ENCODE measurements at regions not wholly inside any gene's neighbourhood (a gene's known extent, or its start where the extent isn't known, plus 50 kb on each side); places are given as distances from the start of the nearest gene placed in this dataset.
A peak's percentile ranks its signal among the peaks of the same experiment; 100 is the strongest.

DNA sequence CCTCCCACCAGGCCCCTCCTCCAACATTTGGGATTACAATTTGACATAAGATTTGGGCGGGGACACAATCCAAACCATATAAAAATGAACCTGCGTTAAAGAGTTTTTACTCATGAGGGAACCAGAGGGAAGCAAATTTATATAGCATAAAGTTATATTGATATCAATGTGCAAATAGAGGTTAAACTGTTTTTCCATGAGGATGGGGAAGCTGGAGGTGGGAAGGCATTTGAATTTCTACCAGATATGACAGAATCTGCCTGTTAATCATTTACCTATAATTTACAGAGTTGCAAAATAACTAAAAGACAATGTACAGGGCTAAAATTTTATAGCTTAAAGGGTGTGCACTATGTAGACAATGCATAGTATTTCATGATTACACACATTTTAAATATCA lies 322.0 kb upstream of the FKBP1C start:
- H3K36me3 Mint-ChIP-seq, result peaks cover 14% of the 10 kb centered on the region
- CTCF ChIA-PET, result no interaction called here
- ATAC-seq (no peak), DNase-seq (ENCODE audit: low spot score) (no peak)
- H3K9me3 Mint-ChIP-seq, result peaks cover 33% of the 10 kb centered on the region
- no peak for TF ChIP-seq ZNF281 (CRISPR knock-in tag; IDR thresholded peaks at IDR 0.05)
- TF ChIP-seq HMGA2 (CRISPR knock-in tag; IDR thresholded peaks at IDR 0.05), result no peak
- no peak for TF ChIP-seq EMX1 (CRISPR knock-in tag; IDR thresholded peaks at IDR 0.05)
- no peak for TF ChIP-seq ZNF317 (CRISPR knock-in tag; IDR thresholded peaks at IDR 0.05; ENCODE audit: borderline replicate concordance, low read depth)
- TF ChIP-seq JUN (CRISPR knock-in tag; IDR thresholded peaks at IDR 0.05), result no peak
- no peak overlapping the region for H3K4me3 Mint-ChIP-seq
- no peak overlapping the region for H3K27ac Mint-ChIP-seq
- no peaks in the 10 kb centered on the region for H3K4me1 Mint-ChIP-seq
- POLR2A ChIA-PET, result no interaction called here
- H3K27me3 Mint-ChIP-seq (ENCODE audit: low read depth), result peaks cover 3% of the 10 kb centered on the region; the same call in 1 of the 2 replicates

DNA sequence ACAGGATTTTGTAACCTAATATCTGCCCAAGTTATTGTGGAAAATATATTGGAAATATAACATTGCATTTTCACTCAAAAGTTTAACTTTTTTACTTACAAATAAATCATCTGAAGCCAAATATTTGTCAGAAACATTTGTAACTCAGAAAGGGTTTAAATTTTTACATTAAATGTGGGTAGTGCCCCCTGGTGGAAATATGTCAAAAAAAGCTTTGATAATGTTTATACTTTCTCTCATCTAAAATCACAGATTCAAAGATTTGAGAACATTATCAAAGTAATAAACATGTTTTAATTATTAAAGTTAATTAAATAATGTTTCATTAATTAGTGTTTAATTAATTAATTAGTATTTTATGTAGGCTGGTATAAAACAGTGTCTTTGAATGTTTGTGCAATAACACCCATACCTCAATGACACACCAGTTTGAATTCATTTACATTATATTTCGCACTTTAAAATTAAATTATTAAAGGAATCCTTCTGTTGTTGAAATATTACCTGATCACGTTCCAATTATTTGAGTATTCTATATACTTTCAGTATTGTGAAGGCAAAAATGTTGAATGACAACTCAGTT lies 320.1 kb upstream of the FKBP1C start:
- Mint-ChIP-seq H3K36me3 (peaks cover 14% of the 10 kb centered on the region), H3K9me3 (peaks cover 42% of the 10 kb centered on the region), H3K27me3 (ENCODE audit: low read depth) (peaks cover 3% of the 10 kb centered on the region; the same call in 1 of the 2 replicates), H3K4me3 (no peak overlapping the region), H3K27ac (no peak overlapping the region), H3K4me1 (no peaks in the 10 kb centered on the region)
- no peak for TF ChIP-seq NFE2L1 (CRISPR knock-in tag; IDR thresholded peaks at IDR 0.05)
- TF ChIP-seq, protein P1, sequence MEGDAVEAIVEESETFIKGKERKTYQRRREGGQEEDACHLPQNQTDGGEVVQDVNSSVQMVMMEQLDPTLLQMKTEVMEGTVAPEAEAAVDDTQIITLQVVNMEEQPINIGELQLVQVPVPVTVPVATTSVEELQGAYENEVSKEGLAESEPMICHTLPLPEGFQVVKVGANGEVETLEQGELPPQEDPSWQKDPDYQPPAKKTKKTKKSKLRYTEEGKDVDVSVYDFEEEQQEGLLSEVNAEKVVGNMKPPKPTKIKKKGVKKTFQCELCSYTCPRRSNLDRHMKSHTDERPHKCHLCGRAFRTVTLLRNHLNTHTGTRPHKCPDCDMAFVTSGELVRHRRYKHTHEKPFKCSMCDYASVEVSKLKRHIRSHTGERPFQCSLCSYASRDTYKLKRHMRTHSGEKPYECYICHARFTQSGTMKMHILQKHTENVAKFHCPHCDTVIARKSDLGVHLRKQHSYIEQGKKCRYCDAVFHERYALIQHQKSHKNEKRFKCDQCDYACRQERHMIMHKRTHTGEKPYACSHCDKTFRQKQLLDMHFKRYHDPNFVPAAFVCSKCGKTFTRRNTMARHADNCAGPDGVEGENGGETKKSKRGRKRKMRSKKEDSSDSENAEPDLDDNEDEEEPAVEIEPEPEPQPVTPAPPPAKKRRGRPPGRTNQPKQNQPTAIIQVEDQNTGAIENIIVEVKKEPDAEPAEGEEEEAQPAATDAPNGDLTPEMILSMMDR (IDR thresholded peaks at IDR 0.05), result 0 out of 2 replicates have a peak, but pooled peaks have one; percentile 24
- TF ChIP-seq HMGA2 (CRISPR knock-in tag; IDR thresholded peaks at IDR 0.05), result peak; percentile 86
- ChIA-PET CTCF (no interaction called here), POLR2A (no interaction called here)
- no peak for DNase-seq (ENCODE audit: low spot score)
- ATAC-seq, result no peak

GRCh38 chr6:62894114-62894513 lies 317.2 kb upstream of the FKBP1C start:
- DNase-seq (ENCODE audit: low spot score), result no peak
- ChIA-PET CTCF (interaction anchor here (1.0 kb wide), 1 partner anchor 187 kb away, joined by 3 read pairs; no protein-coding TSS in a partner anchor), POLR2A (no interaction called here)
- no peaks in the 10 kb centered on the region for H3K4me1 Mint-ChIP-seq
- no peak overlapping the region for H3K27ac Mint-ChIP-seq
- no peak for ATAC-seq
- peaks cover 26% of the 10 kb centered on the region for H3K9me3 Mint-ChIP-seq
- H3K4me3 Mint-ChIP-seq, result no peak overlapping the region
- H3K36me3 Mint-ChIP-seq, result peaks cover 6% of the 10 kb centered on the region; the same call in 1 of the 2 replicates
- peaks cover 3% of the 10 kb centered on the region; the same call in 1 of the 2 replicates for H3K27me3 Mint-ChIP-seq (ENCODE audit: low read depth)
- TF ChIP-seq, protein P2, sequence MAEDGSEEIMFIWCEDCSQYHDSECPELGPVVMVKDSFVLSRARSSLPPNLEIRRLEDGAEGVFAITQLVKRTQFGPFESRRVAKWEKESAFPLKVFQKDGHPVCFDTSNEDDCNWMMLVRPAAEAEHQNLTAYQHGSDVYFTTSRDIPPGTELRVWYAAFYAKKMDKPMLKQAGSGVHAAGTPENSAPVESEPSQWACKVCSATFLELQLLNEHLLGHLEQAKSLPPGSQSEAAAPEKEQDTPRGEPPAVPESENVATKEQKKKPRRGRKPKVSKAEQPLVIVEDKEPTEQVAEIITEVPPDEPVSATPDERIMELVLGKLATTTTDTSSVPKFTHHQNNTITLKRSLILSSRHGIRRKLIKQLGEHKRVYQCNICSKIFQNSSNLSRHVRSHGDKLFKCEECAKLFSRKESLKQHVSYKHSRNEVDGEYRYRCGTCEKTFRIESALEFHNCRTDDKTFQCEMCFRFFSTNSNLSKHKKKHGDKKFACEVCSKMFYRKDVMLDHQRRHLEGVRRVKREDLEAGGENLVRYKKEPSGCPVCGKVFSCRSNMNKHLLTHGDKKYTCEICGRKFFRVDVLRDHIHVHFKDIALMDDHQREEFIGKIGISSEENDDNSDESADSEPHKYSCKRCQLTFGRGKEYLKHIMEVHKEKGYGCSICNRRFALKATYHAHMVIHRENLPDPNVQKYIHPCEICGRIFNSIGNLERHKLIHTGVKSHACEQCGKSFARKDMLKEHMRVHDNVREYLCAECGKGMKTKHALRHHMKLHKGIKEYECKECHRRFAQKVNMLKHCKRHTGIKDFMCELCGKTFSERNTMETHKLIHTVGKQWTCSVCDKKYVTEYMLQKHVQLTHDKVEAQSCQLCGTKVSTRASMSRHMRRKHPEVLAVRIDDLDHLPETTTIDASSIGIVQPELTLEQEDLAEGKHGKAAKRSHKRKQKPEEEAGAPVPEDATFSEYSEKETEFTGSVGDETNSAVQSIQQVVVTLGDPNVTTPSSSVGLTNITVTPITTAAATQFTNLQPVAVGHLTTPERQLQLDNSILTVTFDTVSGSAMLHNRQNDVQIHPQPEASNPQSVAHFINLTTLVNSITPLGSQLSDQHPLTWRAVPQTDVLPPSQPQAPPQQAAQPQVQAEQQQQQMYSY (CRISPR knock-in tag; IDR thresholded peaks at IDR 0.05), result no peak
- TF ChIP-seq ZNF512 (CRISPR knock-in tag; IDR thresholded peaks at IDR 0.05; ENCODE audit: borderline replicate concordance) (no peak), NFE2L1 (CRISPR knock-in tag; IDR thresholded peaks at IDR 0.05) (no peak), FOXK1 (CRISPR knock-in tag; IDR thresholded peaks at IDR 0.05) (no peak), RELA (CRISPR knock-in tag; IDR thresholded peaks at IDR 0.05; ENCODE audit: borderline replicate concordance) (no peak), STAT6 (CRISPR knock-in tag; conservative IDR thresholded peaks at IDR 0.05; ENCODE audit: low read depth) (no peak), ZNF416 (CRISPR knock-in tag; IDR thresholded peaks at IDR 0.05) (no peak)
- TF ChIP-seq, protein P3, sequence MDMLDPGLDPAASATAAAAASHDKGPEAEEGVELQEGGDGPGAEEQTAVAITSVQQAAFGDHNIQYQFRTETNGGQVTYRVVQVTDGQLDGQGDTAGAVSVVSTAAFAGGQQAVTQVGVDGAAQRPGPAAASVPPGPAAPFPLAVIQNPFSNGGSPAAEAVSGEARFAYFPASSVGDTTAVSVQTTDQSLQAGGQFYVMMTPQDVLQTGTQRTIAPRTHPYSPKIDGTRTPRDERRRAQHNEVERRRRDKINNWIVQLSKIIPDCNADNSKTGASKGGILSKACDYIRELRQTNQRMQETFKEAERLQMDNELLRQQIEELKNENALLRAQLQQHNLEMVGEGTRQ (CRISPR knock-in tag; IDR thresholded peaks at IDR 0.05), result no peak
- TF ChIP-seq, protein P4, sequence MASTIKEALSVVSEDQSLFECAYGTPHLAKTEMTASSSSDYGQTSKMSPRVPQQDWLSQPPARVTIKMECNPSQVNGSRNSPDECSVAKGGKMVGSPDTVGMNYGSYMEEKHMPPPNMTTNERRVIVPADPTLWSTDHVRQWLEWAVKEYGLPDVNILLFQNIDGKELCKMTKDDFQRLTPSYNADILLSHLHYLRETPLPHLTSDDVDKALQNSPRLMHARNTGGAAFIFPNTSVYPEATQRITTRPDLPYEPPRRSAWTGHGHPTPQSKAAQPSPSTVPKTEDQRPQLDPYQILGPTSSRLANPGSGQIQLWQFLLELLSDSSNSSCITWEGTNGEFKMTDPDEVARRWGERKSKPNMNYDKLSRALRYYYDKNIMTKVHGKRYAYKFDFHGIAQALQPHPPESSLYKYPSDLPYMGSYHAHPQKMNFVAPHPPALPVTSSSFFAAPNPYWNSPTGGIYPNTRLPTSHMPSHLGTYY (CRISPR knock-in tag; IDR thresholded peaks at IDR 0.05), result no peak
